GM13976 (cell line): ENCODE measurements at regions not wholly inside any gene's neighbourhood (a gene's known extent, or its start where the extent isn't known, plus 50 kb on each side); places are given as distances from the start of the nearest gene placed in this dataset.

ENCODE experiments used
- DNase-seq: peaks from one replicate; pipeline ENCODE4 v3.0.0; 2012; ENCODE audit warnings: low spot score
- in situ Hi-C: fragments of 300-500 bp; cut with MboI; formaldehyde crosslinking; loops from one replicate; pipeline ENCODE4 v1.12.0; 2022; ENCODE audit warnings: low sequenced_read_pairs, mixed read lengths, inconsistent platforms; ENCODE audit not compliant: unreplicated experiment
- TF ChIP-seq, protein P1 (sequence below): IDR thresholded peaks from 2 replicates; pipeline ENCODE4 v1.5.1; 2012; ENCODE audit warnings: borderline replicate concordance, mild to moderate bottlenecking; ENCODE audit not compliant: insufficient read depth; ENCODE audit errors: extremely low read depth, missing control alignments, control extremely low read depth

DNA sequence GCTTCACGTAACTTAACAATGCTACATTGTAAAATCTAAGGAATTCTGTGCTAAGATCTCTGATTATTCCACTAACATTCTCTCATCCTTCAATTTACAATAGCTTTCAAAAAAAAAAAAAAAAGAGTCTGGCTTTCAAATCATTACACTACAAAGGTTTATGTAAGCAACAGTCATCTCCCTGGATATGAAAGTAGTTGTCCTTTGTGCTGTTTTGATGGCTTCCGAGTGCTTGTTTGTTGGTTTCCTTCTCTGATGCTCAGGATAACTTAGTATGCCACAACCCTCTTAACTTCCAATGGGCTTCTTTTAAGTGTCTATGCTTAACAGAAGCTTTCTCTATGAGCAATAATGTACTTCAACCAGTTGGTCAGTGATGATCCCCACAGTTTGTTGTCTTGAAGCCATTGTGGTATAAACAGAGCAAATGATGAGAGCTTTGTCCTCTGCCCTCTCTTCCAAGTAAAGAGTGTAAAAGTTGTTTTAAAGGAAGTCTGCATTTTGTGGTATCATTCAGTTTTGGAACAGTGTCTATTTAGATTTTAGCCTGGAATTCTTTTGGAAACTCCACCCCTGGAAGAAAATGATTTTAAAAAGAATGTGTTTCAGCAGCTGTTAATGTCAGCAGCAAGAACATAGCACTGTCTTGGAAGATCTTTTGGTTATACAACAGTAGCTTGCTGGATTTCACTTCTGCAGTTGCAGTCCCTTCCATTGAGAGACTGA lies 396.1 kb upstream of the RGS6 start:
- DNase-seq, result no peak
- in situ Hi-C loops, result no loop called here
- TF ChIP-seq, protein P1, sequence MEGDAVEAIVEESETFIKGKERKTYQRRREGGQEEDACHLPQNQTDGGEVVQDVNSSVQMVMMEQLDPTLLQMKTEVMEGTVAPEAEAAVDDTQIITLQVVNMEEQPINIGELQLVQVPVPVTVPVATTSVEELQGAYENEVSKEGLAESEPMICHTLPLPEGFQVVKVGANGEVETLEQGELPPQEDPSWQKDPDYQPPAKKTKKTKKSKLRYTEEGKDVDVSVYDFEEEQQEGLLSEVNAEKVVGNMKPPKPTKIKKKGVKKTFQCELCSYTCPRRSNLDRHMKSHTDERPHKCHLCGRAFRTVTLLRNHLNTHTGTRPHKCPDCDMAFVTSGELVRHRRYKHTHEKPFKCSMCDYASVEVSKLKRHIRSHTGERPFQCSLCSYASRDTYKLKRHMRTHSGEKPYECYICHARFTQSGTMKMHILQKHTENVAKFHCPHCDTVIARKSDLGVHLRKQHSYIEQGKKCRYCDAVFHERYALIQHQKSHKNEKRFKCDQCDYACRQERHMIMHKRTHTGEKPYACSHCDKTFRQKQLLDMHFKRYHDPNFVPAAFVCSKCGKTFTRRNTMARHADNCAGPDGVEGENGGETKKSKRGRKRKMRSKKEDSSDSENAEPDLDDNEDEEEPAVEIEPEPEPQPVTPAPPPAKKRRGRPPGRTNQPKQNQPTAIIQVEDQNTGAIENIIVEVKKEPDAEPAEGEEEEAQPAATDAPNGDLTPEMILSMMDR, result no peak

DNA sequence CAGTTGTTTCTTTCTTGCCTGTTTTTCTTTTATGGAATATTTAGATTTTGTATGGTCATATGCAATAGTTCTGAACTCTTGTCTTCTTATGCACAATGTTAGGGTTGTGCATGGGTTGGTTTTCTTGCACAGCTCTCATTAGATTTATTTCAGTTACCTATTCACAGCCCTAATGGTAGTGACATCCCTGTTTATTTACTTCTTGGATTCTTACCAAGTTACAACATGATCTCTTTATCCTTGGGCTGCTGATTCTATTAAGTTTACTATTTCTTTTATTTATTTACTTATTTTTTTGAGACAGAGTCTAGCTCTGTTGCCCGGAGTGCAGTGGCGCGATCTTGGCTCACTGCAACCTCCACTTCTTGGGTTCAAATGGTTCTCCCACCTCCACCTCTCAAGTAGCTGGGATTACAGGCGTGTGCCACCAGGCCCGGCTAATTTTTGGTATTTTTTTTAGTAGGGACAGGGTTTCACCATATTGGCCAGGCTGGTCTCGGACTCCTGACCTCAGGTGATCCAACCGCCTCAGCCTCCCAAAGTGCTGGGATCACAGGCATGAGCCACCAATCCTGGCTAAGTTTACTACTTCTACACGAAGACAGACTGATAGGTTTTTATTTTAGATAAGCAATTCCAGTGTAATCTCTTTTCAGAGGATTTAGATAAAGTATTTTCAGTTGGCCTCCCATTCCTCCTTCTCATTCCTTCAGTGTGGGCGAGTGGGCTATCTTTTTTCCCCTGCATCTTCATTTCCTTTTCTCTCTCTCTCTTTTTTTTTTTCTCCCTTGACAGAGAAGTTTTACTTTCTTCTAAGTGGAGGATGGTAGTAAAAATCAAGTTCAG lies 395.1 kb upstream of the RGS6 start:
- in situ Hi-C loops, result no loop called here
- TF ChIP-seq, protein P1, result no peak
- no peak for DNase-seq

DNA sequence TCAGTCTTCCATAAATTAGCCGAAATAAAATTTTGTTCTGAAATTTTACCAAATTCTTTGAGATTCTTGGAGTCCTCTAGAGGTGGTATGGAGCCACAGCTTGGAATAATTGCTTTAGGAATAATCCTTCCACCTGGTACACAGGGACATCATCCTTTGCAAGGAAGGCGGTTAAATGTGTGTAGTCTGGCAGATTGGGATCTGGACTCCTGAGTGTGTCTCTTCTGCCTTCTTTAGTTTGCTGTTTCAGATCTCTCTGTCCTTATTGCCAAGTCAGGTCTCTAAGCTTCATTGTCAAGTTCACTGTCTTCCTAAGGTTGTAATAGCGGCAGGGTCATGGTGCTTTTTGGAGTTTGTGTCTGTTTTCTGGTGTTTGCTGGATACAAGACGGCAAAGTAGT lies 393.9 kb upstream of the RGS6 start:
- in situ Hi-C loops, result no loop called here
- TF ChIP-seq, protein P1, result no peak
- no peak for DNase-seq

DNA sequence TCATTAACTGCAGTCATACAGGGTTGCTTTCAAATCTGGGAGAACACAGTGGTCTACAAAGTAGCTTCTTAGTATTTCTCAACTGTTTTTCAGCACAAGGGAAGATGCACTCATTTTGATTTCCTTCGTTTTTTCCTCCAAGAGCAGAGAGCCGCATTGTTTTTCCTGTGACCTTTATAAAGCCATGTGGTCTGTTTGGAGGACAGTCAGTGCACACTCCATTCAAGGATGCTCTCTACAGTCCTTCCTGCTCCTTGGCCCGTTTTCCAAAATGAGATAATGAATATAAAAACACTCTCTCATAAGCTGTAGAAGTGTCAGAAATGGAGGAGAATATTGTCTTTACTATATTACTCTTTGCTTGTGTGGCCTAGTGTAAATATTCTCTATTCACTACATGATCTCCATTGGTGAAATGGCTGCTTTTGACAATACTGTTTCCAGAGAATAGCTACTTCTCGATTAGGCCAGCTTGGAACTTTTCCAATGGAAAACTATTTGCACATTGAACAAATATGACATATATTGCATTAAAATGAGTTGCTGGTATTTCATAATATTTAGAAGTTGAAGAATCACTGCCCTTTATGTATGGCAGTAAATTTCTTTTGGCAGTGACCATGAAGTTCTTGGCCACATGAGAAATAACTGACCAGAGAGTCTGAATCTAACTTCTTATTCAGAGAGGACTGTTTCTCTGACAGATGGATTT lies 393.1 kb upstream of the RGS6 start:
- TF ChIP-seq, protein P1, result no peak
- in situ Hi-C loops, result no loop called here
- no peak for DNase-seq

DNA sequence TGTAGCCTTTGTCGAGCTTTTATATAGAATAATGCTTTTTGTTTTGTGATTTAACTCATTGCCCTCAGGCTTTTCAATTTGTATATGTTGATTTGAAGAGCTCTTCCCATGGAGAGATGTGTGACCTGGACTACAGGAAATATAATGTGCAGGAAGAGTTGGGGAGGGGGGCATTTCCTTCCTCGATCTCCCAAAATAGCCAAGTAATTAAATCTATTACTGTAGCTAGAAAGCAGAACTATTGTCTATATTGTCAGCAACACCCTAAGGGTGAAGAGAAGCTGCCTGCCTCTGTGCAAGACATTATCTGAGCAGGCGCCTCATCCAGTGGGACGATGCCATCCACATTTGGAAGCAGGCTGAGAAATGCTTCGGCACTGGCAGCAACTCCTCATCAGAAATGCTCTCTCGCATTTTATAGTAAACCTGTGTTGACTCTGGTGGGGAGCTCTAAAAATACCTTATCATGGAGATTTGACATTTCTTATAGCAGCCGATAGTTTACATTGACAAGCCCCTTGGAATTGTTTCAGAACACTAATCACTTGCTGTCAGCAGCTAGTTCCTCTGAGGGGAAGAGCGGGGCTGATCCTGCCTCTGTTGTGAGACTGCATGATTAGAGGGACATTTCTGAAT lies 392.5 kb upstream of the RGS6 start:
- TF ChIP-seq, protein P1, result no peak
- in situ Hi-C loops, result no loop called here
- DNase-seq, result no peak

DNA sequence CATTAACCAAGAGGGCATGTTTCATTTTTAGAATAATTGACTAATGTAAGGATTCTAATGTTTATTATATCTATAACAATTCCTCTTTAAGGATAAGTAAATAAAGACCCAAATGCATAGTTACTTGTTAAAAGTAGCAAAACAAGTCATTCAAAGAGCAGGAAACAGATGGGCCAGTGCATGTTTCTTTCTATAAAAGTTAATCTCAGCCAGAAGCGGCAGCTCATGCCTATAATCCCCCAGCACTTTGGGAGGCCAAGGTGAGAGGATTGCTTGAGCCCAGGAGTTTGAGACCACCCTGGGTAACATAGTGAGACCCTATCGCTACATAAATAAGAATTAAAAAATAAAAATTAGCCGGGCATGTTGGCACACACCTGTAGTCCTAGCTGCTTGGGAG lies 391.0 kb upstream of the RGS6 start:
- in situ Hi-C loops, result no loop called here
- DNase-seq, result no peak
- TF ChIP-seq, protein P1, result no peak
